ENCODE measurements at regions not wholly inside any gene's neighbourhood (a gene's known extent, or its start where the extent isn't known, plus 50 kb on each side); places are given as distances from the start of the nearest gene placed in this dataset.

- H3K4me2 ChIP-seq (ENCODE audit: insufficient read depth, insufficient read length, low read length), result no peak overlapping the region
These were observed 307.7 kb upstream of the SEMA6D start for GRCh38 chr15:47409600-47409999.

More at GRCh38 chr15:47409600-47409999, 307.7 kb upstream of the SEMA6D start:
- Histone ChIP-seq H4K91ac (ENCODE audit: insufficient read length, low read depth, low read length) (no peak overlapping the region), H3K18ac (ENCODE audit: insufficient read length, low read depth, low read length) (no peak overlapping the region), H4K20me1 (ENCODE audit: control insufficient read depth, insufficient read depth, insufficient read length) (no peaks in the 10 kb centered on the region), H3K23me2 (ENCODE audit: insufficient read length, low read depth, low read length, poor library complexity, severe bottlenecking) (no peaks in the 10 kb centered on the region), H3K9me3 (ENCODE audit: control insufficient read depth, low read depth, low read length) (no peaks in the 10 kb centered on the region), H3K79me1 (ENCODE audit: insufficient read depth, low read depth, low read length, poor library complexity, severe bottlenecking) (no peaks in the 10 kb centered on the region), H2BK5ac (ENCODE audit: insufficient read length, low read length) (no peak overlapping the region), H3K23ac (ENCODE audit: insufficient read length, low read depth, low read length) (no peak overlapping the region), H3K27ac (ENCODE audit: insufficient read length, low read depth, low read length) (no peak overlapping the region), H3K27me3 (ENCODE audit: insufficient read depth, low read length) (no peaks in the 10 kb centered on the region), H2BK12ac (ENCODE audit: insufficient read length, low read depth, low read length) (no peak overlapping the region), H3K79me2 (ENCODE audit: insufficient read depth, low read length) (no peaks in the 10 kb centered on the region), H4K5ac (ENCODE audit: insufficient read length, low read depth, low read length) (no peak overlapping the region), H2AFZ (ENCODE audit: low read length) (no peak overlapping the region), H2AK5ac (ENCODE audit: insufficient read length, low read length) (no peak overlapping the region), H4K8ac (replicated peaks; ENCODE audit: insufficient read length, low read depth, low read length) (no peak overlapping the region), H2BK120ac (ENCODE audit: low read depth, low read length, poor library complexity, severe bottlenecking) (no peak overlapping the region), H3K14ac (ENCODE audit: insufficient read depth, low read length) (no peak overlapping the region), H2BK20ac (ENCODE audit: low read depth, low read length, poor library complexity, severe bottlenecking) (no peak overlapping the region), H3K9ac (ENCODE audit: extremely low read depth, insufficient read length, low read length) (no peak overlapping the region), H2BK15ac (ENCODE audit: low read depth, low read length) (no peak overlapping the region), H3K56ac (ENCODE audit: insufficient read length, low read depth, low read length) (no peak overlapping the region), H3K4ac (ENCODE audit: low read depth, low read length) (no peak overlapping the region), H3T11ph (ENCODE audit: low read length) (no peak overlapping the region), H3K4me1 (ENCODE audit: insufficient read depth, low read length) (peaks cover 8% of the 10 kb centered on the region)
- Mint-ChIP-seq H3K4me3 (no peak overlapping the region), H3K9me3 (no peaks in the 10 kb centered on the region), H3K27me3 (ENCODE audit: low read depth) (peaks cover 6% of the 10 kb centered on the region), H3K36me3 (ENCODE audit: insufficient read depth in 1 of 3, low read depth in 3 of 3) (peaks cover 0 to 3% (median 0%) of the 10 kb centered on the region in 3 experiments; a peak in 1 of 7 replicates), H3K4me1 (peaks cover 32 to 37% of the 10 kb centered on the region in 2 experiments), H3K27ac (peak overlapping the region in 1 of 3 experiments; percentile 39; a peak in 1 of 7 replicates)
- no peak for TF ChIP-seq CTCF (conservative IDR thresholded peaks at IDR 0.05)
- no CpG with 5 or more reads among the region's 2 CpGs for WGBS (ENCODE audit: extremely low coverage, insufficient read length, low lambda C conversion rate)
- DNase-seq, result no peak

Measured in H9 (cell line).